Keratinocyte (primary cell): ENCODE measurements at regions not wholly inside any gene's neighbourhood (a gene's known extent, or its start where the extent isn't known, plus 50 kb on each side); places are given as distances from the start of the nearest gene placed in this dataset.

Source experiments
- DNase-seq: peaks from one replicate; pipeline ENCODE4 v3.0.0-alpha.2; 2011; ENCODE audit warnings: low read depth, missing footprints, low spot score
- FAIRE-seq: peaks from 2 replicates; lab custom pipeline; 2011; peaks lifted over from hg19 to GRCh38; lab: Jason Lieb, UNC
- H2AFZ ChIP-seq: 2 replicates; pipeline ENCODE4 v1.6.0; 2012; ENCODE audit warnings: low read length, control low read depth, inconsistent platforms; ENCODE audit not compliant: control insufficient read depth
- H3K27ac ChIP-seq: 2 replicates; pipeline ENCODE4 v1.5.1; 2011; ENCODE audit warnings: low read length; ENCODE audit not compliant: control insufficient read depth, insufficient read depth
- H3K27me3 ChIP-seq: 3 replicates; pipeline ENCODE4 v1.6.0; 2011; ENCODE audit warnings: low read length; ENCODE audit not compliant: control insufficient read depth, insufficient read depth; ENCODE audit errors: extremely low read depth
- H3K36me3 ChIP-seq, 2 experiments: 2 replicates in 1 of 2; 3 replicates in 1 of 2; pipeline ENCODE4 v1.5.1; 2011; ENCODE audit warnings: low read length in 2 of 2, mild to moderate bottlenecking in 1 of 2; ENCODE audit not compliant: control insufficient read depth in 2 of 2, insufficient read depth in 2 of 2; ENCODE audit errors: extremely low read depth in 1 of 2
- H3K4me1 ChIP-seq: 3 replicates; pipeline ENCODE4 v1.5.1; 2011; ENCODE audit warnings: low read length; ENCODE audit not compliant: control insufficient read depth, insufficient read depth; ENCODE audit errors: extremely low read depth
- H3K4me2 ChIP-seq: 3 replicates; pipeline ENCODE4 v1.6.0; 2011; ENCODE audit warnings: low read depth, low read length; ENCODE audit not compliant: control insufficient read depth, insufficient read depth; ENCODE audit errors: extremely low read depth
- H3K4me3 ChIP-seq, 3 experiments: fragments of 200-600 bp in 1 of 3; sonication (generic) in 1 of 3; 2 replicates in 2 of 3; 3 replicates in 1 of 3; pipeline ENCODE4 v1.5.1; 2011 to 2016; ENCODE audit warnings: low read length in 3 of 3, mild to moderate bottlenecking in 3 of 3, control low read depth in 2 of 3, inconsistent platforms in 1 of 3, low read depth in 1 of 3, mixed read lengths in 1 of 3, mixed run types in 1 of 3, moderate library complexity in 1 of 3; ENCODE audit not compliant: control insufficient read depth in 2 of 3, insufficient read depth in 2 of 3; ENCODE audit errors: extremely low read depth in 1 of 3
- H3K79me2 ChIP-seq: 2 replicates; pipeline ENCODE4 v1.6.0; 2012; ENCODE audit warnings: low read length; ENCODE audit not compliant: control insufficient read depth, insufficient read depth
- H3K9ac ChIP-seq: 3 replicates; pipeline ENCODE4 v1.6.0; 2011; ENCODE audit warnings: low read length; ENCODE audit not compliant: control insufficient read depth, insufficient read depth; ENCODE audit errors: extremely low read depth
- H3K9me1 ChIP-seq: 3 replicates; pipeline ENCODE4 v1.6.0; 2011; ENCODE audit warnings: low read length; ENCODE audit not compliant: control insufficient read depth, insufficient read depth; ENCODE audit errors: extremely low read depth
- H3K9me3 ChIP-seq: 2 replicates; pipeline ENCODE4 v1.5.1; 2012; ENCODE audit warnings: low read depth, low read length; ENCODE audit not compliant: control insufficient read depth
- H4K20me1 ChIP-seq: 3 replicates; pipeline ENCODE4 v1.6.0; 2011; ENCODE audit warnings: low read length; ENCODE audit not compliant: control insufficient read depth, insufficient read depth; ENCODE audit errors: extremely low read depth
- CTCF ChIP-seq, 3 experiments: IDR thresholded peaks in 1 of 3; conservative IDR thresholded peaks in 1 of 3; optimal IDR thresholded peaks in 1 of 3; 2 replicates in 2 of 3; 3 replicates in 1 of 3; pipeline versions ENCODE3 to v1.5.1; 2011; ENCODE audit warnings: low read length in 3 of 3, mild to moderate bottlenecking in 3 of 3, moderate library complexity in 2 of 3, control low read depth in 1 of 3, inconsistent platforms in 1 of 3; ENCODE audit not compliant: insufficient read depth in 2 of 3; ENCODE audit errors: extremely low read depth in 1 of 3
- EZH2 ChIP-seq: IDR thresholded peaks from one replicate; pipeline ENCODE4 v1.6.1; 2012; ENCODE audit warnings: inconsistent platforms, mild to moderate bottlenecking, low read length, moderate library complexity
- dilution Hi-C: fragments of 300-500 bp; cut with MboI; formaldehyde crosslinking; loops from one replicate; pipeline ENCODE4 v1.7.0; 2020; ENCODE audit warnings: low sequenced_read_pairs; ENCODE audit not compliant: extremely low pct_ligation_motif_present

- Histone ChIP-seq H3K36me3 (no peaks in the 10 kb centered on the region), H3K9me1 (no peaks in the 10 kb centered on the region), H4K20me1 (no peaks in the 10 kb centered on the region), H3K9me3 (no peaks in the 10 kb centered on the region), H3K9ac (no peak overlapping the region), H3K4me1 (no peaks in the 10 kb centered on the region), H3K4me3 (no peak overlapping the region), H3K79me2 (no peaks in the 10 kb centered on the region), H3K27ac (no peak overlapping the region), H2AFZ (no peak overlapping the region), H3K4me2 (no peak overlapping the region), H3K27me3 (no peaks in the 10 kb centered on the region)
- dilution Hi-C loops: no loop called here
- no peak for FAIRE-seq
- TF ChIP-seq CTCF (optimal IDR thresholded peaks at IDR 0.05 in 1 of 3, IDR thresholded peaks at IDR 0.05 in 1 of 3, conservative IDR thresholded peaks at IDR 0.05 in 1 of 3; ENCODE audit: extremely low read depth in 1 of 3, insufficient read depth in 2 of 3, low read length in 3 of 3) (no peak), EZH2 (no peak)
- no peak for DNase-seq
These were observed 804.6 kb upstream of the RAG2 start for GRCh38 chr11:37402663-37403062.

- Histone ChIP-seq H3K4me3 (no peak overlapping the region), H3K4me2 (no peak overlapping the region), H3K9me1 (no peaks in the 10 kb centered on the region), H3K9me3 (no peaks in the 10 kb centered on the region), H3K9ac (no peak overlapping the region), H3K79me2 (no peaks in the 10 kb centered on the region), H3K36me3 (no peaks in the 10 kb centered on the region), H4K20me1 (no peaks in the 10 kb centered on the region), H3K27ac (no peak overlapping the region), H2AFZ (no peak overlapping the region), H3K27me3 (no peaks in the 10 kb centered on the region), H3K4me1 (no peaks in the 10 kb centered on the region)
- DNase-seq (no peak), FAIRE-seq (no peak)
- TF ChIP-seq EZH2 (no peak), CTCF (optimal IDR thresholded peaks at IDR 0.05 in 1 of 3, IDR thresholded peaks at IDR 0.05 in 1 of 3, conservative IDR thresholded peaks at IDR 0.05 in 1 of 3; ENCODE audit: extremely low read depth in 1 of 3, insufficient read depth in 2 of 3, low read length in 3 of 3) (no peak)
- dilution Hi-C loops: no loop called here
These were observed 796.3 kb upstream of the RAG2 start for GRCh38 chr11:37394236-37394870.
